Activated T-cell treated with anti-CD3 and anti-CD28 coated beads, Interleukin-2, amount 50 U/mL, for 72 hours (primary cell): ENCODE measurements at regions not wholly inside any gene's neighbourhood (a gene's known extent, or its start where the extent isn't known, plus 50 kb on each side); places are given as distances from the start of the nearest gene placed in this dataset.

Source experiments
- ATAC-seq, 2 donors: fragments of 150-1000 bp; cut with Tn5 transposase; replicated peaks in 1 of 2; 2 replicates each; pipeline ENCODE4 v1.10.0; 2021; ENCODE audit warnings: moderate library complexity in 2 of 2, mild to moderate bottlenecking in 1 of 2
- DNase-seq, 2 donors: peaks; one replicate each; pipeline ENCODE4 v3.0.0; 2021 to 2022; ENCODE audit warnings: mixed read lengths in 1 of 2
- H3K27ac Mint-ChIP-seq: one replicate; pipeline ENCODE4 v1.8.0; 2022; ENCODE audit warnings: mild to moderate bottlenecking, moderate library complexity, mixed read lengths
- H3K27me3 Mint-ChIP-seq: one replicate; pipeline ENCODE4 v1.8.0; 2022; ENCODE audit warnings: low read depth, mixed read lengths
- H3K36me3 Mint-ChIP-seq, 2 donors: one replicate each; pipeline ENCODE4 v1.8.0; 2022; ENCODE audit warnings: mixed read lengths in 2 of 2, mild to moderate bottlenecking in 1 of 2; ENCODE audit not compliant: insufficient read depth in 2 of 2
- H3K4me1 Mint-ChIP-seq: one replicate; pipeline ENCODE4 v1.8.0; 2022; ENCODE audit warnings: low read depth, mixed read lengths
- H3K4me3 Mint-ChIP-seq, 2 donors: one replicate each; pipeline ENCODE4 v1.8.0; 2022; ENCODE audit warnings: mild to moderate bottlenecking in 2 of 2, mixed read lengths in 2 of 2, moderate library complexity in 2 of 2
- H3K9me3 Mint-ChIP-seq, 2 donors: one replicate each; pipeline ENCODE4 v1.8.0; 2022; ENCODE audit warnings: mixed read lengths in 2 of 2

GRCh38 chr2:199527071-199527470, 69.3 kb upstream of the SATB2 start:
- ATAC-seq (no peak), DNase-seq (no peak)
- peaks cover 0 to 2% of the 10 kb centered on the region in 2 donors for H3K9me3 Mint-ChIP-seq
- H3K27me3 Mint-ChIP-seq: no peaks in the 10 kb centered on the region
- no peak overlapping the region for H3K27ac Mint-ChIP-seq
- H3K36me3 Mint-ChIP-seq: no peaks in the 10 kb centered on the region
- H3K4me3 Mint-ChIP-seq: no peak overlapping the region
- no peaks in the 10 kb centered on the region for H3K4me1 Mint-ChIP-seq

GRCh38 chr2:199524689-199525574, 67.2 kb upstream of the SATB2 start:
- no peaks in the 10 kb centered on the region for H3K4me1 Mint-ChIP-seq
- no peak overlapping the region for H3K27ac Mint-ChIP-seq
- no peaks in the 10 kb centered on the region for H3K27me3 Mint-ChIP-seq
- ATAC-seq: no peak
- H3K4me3 Mint-ChIP-seq: no peak overlapping the region
- peaks cover 0 to 2% of the 10 kb centered on the region in 2 donors for H3K9me3 Mint-ChIP-seq
- DNase-seq: no peak
- H3K36me3 Mint-ChIP-seq: no peaks in the 10 kb centered on the region

GRCh38 chr2:199509403-199509802, 51.7 kb upstream of the SATB2 start:
- no peak for ATAC-seq
- Mint-ChIP-seq H3K9me3 (no peaks in the 10 kb centered on the region), H3K4me3 (no peak overlapping the region)

More at GRCh38 chr2:199509403-199509802, 51.7 kb upstream of the SATB2 start:
- Mint-ChIP-seq H3K36me3 (no peaks in the 10 kb centered on the region), H3K27me3 (peaks cover 9% of the 10 kb centered on the region), H3K4me1 (no peaks in the 10 kb centered on the region), H3K27ac (no peak overlapping the region)
- no peak for DNase-seq
